Right cardiac atrium (tissue), 5 donors: ENCODE measurements at regions not wholly inside any gene's neighbourhood (a gene's known extent, or its start where the extent isn't known, plus 50 kb on each side); places are given as distances from the start of the nearest gene placed in this dataset.

Experiments used
- ATAC-seq, 2 donors: fragments of 200-7000 bp; cut with Tn5 transposase; one replicate each; pipeline versions ENCODE4 v1.8.0 to v1.9.1; 2020; ENCODE audit warnings: moderate library complexity in 2 of 2, mild to moderate bottlenecking in 1 of 2
- DNase-seq, 3 donors: peaks; one replicate each; pipeline ENCODE4 v3.0.0-alpha.2; 2020
- H3K27ac ChIP-seq: one replicate; pipeline ENCODE4 v1.5.1; 2013; ENCODE audit warnings: mild to moderate bottlenecking, low read length, control low read depth, moderate library complexity
- H3K27me3 ChIP-seq: one replicate; pipeline ENCODE4 v1.6.1; 2013; ENCODE audit not compliant: control insufficient read depth, insufficient read depth
- H3K4me1 ChIP-seq: one replicate; pipeline ENCODE4 v1.6.1; 2013; ENCODE audit warnings: low read length; ENCODE audit not compliant: control insufficient read depth, insufficient read depth
- H3K4me3 ChIP-seq: one replicate; pipeline ENCODE4 v1.5.1; 2013; ENCODE audit warnings: low read length, control low read depth
- H3K9me3 ChIP-seq: one replicate; pipeline ENCODE4 v1.6.1; 2013; ENCODE audit warnings: low read length; ENCODE audit not compliant: control insufficient read depth
- WGBS: extraction: QIAGEN DNeasy Blood & Tissue Kit; methylation state at CpG from one replicate; pipeline ENCODE4 v1.1.7; 2013; 5-methylcytosine and 5-hydroxymethylcytosine counted together
- intact Hi-C, 4 donors: fragments of 100-400 bp; cut with DNase I; formaldehyde crosslinking; loops; one replicate each; pipeline versions ENCODE4 v1.11.0 to v1.14.0; 2022 to 2023
- donor health status: healthy with polysubstance abuse.
- donor health status: DM: no; HTN: yes; CAD: no.
- donor health status: DM: no; HTN: no; CAD: no.
- donor health status: DM: no; HTN: yes; CAD: no; lungs with severe emphysema.
- donor health status: DM: yes; HTN: yes; CAD: no.

- DNase-seq (no peak), ATAC-seq (no peak)
- Histone ChIP-seq H3K9me3 (no peaks in the 10 kb centered on the region), H3K4me1 (peaks cover 8% of the 10 kb centered on the region), H3K27me3 (no peaks in the 10 kb centered on the region), H3K4me3 (peak overlapping the region; percentile 8), H3K27ac (no peak overlapping the region)
- 8% methylated on average over 37 of the region's 37 CpGs for WGBS
- intact Hi-C loops: no loop called here
Observed at GRCh38 chr11:43582024-43582862, 98.3 kb upstream of the HSD17B12 start.

DNA sequence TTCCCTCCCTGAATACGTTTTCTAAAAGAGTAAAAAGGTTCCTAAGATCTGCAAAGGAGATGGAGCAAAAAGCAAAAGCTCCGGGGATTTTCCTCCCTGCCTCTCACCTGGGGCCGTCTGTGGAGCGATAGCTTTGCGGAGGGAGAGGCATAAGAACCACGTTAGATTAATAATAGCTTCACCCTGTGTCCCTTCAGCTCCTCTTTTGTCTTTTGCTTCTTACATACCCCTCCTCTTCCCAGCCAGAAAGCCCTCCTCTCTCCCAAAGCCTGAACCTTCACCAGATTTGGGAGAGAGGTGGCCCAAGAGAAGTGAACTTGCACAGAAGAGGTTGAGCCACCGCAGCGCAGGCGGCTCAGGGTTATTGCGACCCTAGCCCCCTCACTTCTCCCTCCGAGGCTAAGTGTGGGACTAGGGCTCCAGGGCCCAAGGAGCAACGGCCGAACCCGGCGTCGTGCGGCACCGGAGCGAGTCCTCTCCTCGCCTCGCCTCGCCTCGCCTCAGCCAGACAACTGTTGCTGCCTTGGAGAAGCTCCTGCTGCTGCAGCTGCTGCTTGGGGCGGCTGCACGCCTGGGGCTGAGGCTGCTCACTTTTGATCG lies 97.6 kb upstream of the HSD17B12 start:
- Histone ChIP-seq H3K4me1 (peaks cover 8% of the 10 kb centered on the region), H3K9me3 (no peaks in the 10 kb centered on the region), H3K4me3 (no peak overlapping the region), H3K27ac (no peak overlapping the region), H3K27me3 (no peaks in the 10 kb centered on the region)
- no peak for ATAC-seq
- intact Hi-C loops: no loop called here
- WGBS: 13% methylated on average over 26 of the region's 26 CpGs
- DNase-seq: no peak

GRCh38 chr11:43583548-43583947 lies 97.0 kb upstream of the HSD17B12 start:
- DNase-seq: no peak
- no peak overlapping the region for H3K27ac ChIP-seq
- 15% methylated on average over 6 of the region's 6 CpGs for WGBS
- intact Hi-C loops: no loop called here
- H3K9me3 ChIP-seq: no peaks in the 10 kb centered on the region
- no peak overlapping the region for H3K4me3 ChIP-seq
- H3K4me1 ChIP-seq: peaks cover 8% of the 10 kb centered on the region
- no peaks in the 10 kb centered on the region for H3K27me3 ChIP-seq
- no peak for ATAC-seq

GRCh38 chr11:43585877-43586608 lies 94.5 kb upstream of the HSD17B12 start:
- Histone ChIP-seq H3K9me3 (no peaks in the 10 kb centered on the region), H3K27ac (no peak overlapping the region), H3K27me3 (no peaks in the 10 kb centered on the region), H3K4me3 (no peak overlapping the region), H3K4me1 (peaks cover 3% of the 10 kb centered on the region)
- 53% methylated on average over 1 of the region's 1 CpG for WGBS
- no peak for DNase-seq
- intact Hi-C loops: no loop called here
- no peak for ATAC-seq

DNA sequence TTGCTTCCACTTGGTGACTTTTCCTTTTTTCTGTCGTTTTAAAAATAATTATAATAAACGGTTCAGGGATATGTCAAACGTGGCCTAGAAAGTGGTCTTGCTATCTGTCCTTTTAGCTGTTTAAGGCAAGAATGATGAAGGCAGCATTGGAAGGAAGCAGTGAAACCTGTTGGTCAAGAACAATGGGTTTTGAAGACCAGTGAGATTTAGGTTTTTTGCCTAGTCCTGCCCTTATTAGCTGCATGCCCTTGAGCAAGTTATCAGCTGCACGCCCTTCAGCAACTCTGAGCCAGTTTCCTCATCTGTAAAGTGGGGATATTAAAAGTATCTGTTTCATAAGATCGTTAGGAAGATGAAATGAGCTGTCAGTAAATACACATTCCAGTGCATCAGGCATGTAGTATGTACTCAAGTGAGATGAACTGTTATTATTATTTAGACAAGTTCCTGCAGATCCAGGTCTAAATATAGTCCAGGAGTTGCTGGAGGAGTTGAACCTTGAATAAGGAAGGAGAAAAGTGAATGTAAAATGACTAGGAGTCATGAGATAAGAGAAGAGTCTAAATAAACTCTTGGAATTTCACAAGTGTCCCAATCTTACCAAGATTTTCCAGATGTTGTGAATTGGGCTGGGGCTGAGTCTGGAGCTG lies 90.8 kb upstream of the HSD17B12 start:
- WGBS: 73% methylated on average over 5 of the region's 5 CpGs
- intact Hi-C loops: no loop called here
- H3K4me3 ChIP-seq: no peak overlapping the region
- H3K27me3 ChIP-seq: no peaks in the 10 kb centered on the region
- ATAC-seq (no peak), DNase-seq (no peak)
- no peak overlapping the region for H3K27ac ChIP-seq
- H3K4me1 ChIP-seq: no peaks in the 10 kb centered on the region
- H3K9me3 ChIP-seq: no peaks in the 10 kb centered on the region

GRCh38 chr11:43601511-43601910 lies 79.0 kb upstream of the HSD17B12 start:
- Histone ChIP-seq H3K4me3 (no peak overlapping the region), H3K9me3 (no peaks in the 10 kb centered on the region), H3K4me1 (no peaks in the 10 kb centered on the region), H3K27ac (no peak overlapping the region), H3K27me3 (peaks cover 4% of the 10 kb centered on the region)
- no peak for ATAC-seq
- DNase-seq: no peak
- intact Hi-C loops: no loop called here
- 45% methylated on average over 1 of the region's 1 CpG for WGBS

DNA sequence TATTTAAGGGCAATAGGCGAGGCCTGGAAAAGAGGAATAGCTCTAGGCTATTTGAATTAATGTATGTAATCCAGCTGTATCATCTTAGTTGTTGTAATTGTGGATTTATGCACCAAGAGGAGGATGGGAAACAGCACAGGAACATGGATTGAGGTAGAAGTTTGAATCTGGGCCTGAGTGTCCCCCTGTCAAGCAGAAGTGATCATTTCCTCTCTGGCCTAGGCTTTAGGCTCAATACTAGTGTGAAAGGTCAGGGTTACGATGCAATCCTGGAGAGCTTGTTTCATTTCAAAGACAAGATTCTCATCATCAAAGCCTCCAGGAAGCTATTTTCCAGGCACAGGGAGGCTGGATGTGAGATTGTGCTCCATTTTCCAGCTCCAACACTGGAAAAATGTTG lies 77.9 kb upstream of the HSD17B12 start:
- Histone ChIP-seq H3K27ac (no peak overlapping the region), H3K4me3 (no peak overlapping the region), H3K9me3 (no peaks in the 10 kb centered on the region), H3K27me3 (peaks cover 4% of the 10 kb centered on the region), H3K4me1 (no peaks in the 10 kb centered on the region)
- WGBS: 86% methylated on average over 2 of the region's 2 CpGs
- intact Hi-C loops: no loop called here
- DNase-seq (no peak), ATAC-seq (no peak)

- no peak for ATAC-seq
Observed at GRCh38 chr11:43614214-43614613, 66.3 kb upstream of the HSD17B12 start.

GRCh38 chr11:43619863-43620505 lies 60.6 kb upstream of the HSD17B12 start:
- no peaks in the 10 kb centered on the region for H3K27me3 ChIP-seq

More at GRCh38 chr11:43614214-43614613, 66.3 kb upstream of the HSD17B12 start:
- intact Hi-C loops: no loop called here
- Histone ChIP-seq H3K4me1 (no peaks in the 10 kb centered on the region), H3K27me3 (peaks cover 3% of the 10 kb centered on the region), H3K4me3 (no peak overlapping the region), H3K9me3 (no peaks in the 10 kb centered on the region), H3K27ac (no peak overlapping the region)
- 78% methylated on average over 2 of the region's 2 CpGs for WGBS
- DNase-seq: no peak

GRCh38 chr11:43626798-43627197 lies 53.7 kb upstream of the HSD17B12 start:
- WGBS: 60% methylated on average over 3 of the region's 3 CpGs

More at GRCh38 chr11:43619863-43620505, 60.6 kb upstream of the HSD17B12 start:
- Histone ChIP-seq H3K4me1 (no peaks in the 10 kb centered on the region), H3K27ac (no peak overlapping the region), H3K9me3 (no peaks in the 10 kb centered on the region), H3K4me3 (no peak overlapping the region)
- WGBS: 86% methylated on average over 4 of the region's 4 CpGs
- DNase-seq (no peak), ATAC-seq (no peak)
- intact Hi-C loops: no loop called here

More at GRCh38 chr11:43626798-43627197, 53.7 kb upstream of the HSD17B12 start:
- no peak for ATAC-seq
- Histone ChIP-seq H3K27me3 (no peaks in the 10 kb centered on the region), H3K9me3 (no peaks in the 10 kb centered on the region), H3K4me1 (no peaks in the 10 kb centered on the region), H3K27ac (no peak overlapping the region), H3K4me3 (no peak overlapping the region)
- no peak for DNase-seq
- intact Hi-C loops: no loop called here
